ENCODE measurements at regions not wholly inside any gene's neighbourhood (a gene's known extent, or its start where the extent isn't known, plus 50 kb on each side); places are given as distances from the start of the nearest gene placed in this dataset.

DNA sequence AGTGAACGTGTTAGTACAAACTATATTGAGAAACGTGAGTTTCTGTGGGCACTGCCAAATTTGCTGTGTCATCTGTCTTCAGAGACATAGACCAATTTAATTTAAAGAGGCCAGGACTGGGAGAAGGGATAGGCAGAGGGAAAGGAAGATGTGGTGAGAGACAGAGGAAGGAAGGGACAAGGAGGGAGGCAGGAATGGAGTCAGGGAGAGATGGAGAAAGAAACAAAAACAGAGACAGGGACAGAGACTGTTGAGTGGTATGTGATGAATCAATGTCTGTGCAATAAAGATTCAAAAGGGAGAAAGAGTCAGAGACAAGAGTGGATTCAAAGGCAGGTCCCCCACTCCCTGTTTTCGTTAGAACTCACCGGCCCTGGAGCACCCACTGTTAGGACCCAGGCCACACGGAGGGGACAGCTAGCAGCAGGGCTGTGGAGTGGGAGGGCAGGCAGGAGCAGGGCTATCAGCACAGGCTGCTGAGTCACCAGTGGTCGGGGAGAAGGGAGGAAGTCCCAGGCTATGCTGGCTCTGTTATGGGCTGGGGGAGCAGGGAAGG lies 51.6 kb upstream of the CHD6 start:
- no peak for DNase-seq

DNA sequence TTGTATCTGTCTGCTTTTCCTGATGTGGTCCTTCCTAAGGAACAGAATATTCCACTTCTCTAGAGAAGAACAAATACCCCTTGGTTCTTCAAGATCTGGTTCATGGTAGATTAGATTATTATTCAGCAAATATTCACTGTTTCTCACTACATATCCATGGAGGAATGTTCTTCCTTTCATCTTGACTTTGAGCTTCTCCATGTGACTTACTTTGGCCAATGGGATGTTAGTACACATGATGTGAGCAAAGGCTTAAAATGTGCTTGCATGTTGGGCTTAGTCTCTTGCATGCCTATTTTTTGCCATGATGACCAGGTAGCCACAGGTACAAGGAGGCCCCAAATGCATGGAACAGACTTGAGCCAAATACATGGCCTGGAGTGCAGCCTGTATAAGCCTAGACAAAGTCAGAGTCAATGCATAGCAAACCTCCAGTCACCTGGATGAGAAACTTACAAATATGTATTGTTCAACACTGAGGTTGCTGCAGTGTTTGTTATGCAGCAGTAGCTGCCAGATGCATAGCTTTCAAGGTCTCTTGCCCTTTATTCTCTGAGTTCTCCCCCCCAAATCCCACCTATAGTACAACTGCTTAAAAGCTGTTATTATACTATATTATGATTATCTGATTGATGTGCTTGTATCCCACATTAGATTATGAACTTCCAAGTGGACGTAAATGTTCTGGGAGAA lies 50.0 kb upstream of the CHD6 start:
- no peak for DNase-seq
